ENCODE measurements at regions not wholly inside any gene's neighbourhood (a gene's known extent, or its start where the extent isn't known, plus 50 kb on each side); places are given as distances from the start of the nearest gene placed in this dataset.
"Not testable (repeated sequence)": the region's sequence is repeated elsewhere in the genome, so short reads cannot be mapped to it uniquely, and the experiment has no call there.

DNA sequence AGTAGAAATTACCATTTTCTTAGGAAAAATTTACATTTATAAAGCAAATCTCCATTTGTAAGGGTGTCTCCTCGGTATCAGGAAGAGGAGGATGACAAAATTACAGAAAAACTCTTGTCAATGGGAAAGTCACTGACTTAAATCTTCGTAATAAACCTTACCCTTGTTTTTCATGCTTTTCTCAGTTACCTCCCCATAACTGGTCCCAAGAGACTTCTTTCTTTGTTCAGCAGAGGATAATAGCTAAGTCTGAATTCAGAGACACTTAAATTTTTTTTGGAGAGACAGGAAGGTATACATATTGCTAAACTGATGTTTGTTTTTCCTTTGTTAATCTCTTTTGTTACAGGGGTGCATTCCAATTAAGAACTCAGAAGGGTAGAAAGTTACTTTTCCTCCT is 125.5 kb upstream of the JADE1 start:
- TF ChIP-seq CTCF (IDR thresholded peaks at IDR 0.05; ENCODE audit: low read depth, low read length, missing control alignments): no peak
- H3K4me3 ChIP-seq (replicated peaks; ENCODE audit: low read depth, low read length): no peak overlapping the region
- no peak for DNase-seq (ENCODE audit: extremely low read depth, low read depth)

DNA sequence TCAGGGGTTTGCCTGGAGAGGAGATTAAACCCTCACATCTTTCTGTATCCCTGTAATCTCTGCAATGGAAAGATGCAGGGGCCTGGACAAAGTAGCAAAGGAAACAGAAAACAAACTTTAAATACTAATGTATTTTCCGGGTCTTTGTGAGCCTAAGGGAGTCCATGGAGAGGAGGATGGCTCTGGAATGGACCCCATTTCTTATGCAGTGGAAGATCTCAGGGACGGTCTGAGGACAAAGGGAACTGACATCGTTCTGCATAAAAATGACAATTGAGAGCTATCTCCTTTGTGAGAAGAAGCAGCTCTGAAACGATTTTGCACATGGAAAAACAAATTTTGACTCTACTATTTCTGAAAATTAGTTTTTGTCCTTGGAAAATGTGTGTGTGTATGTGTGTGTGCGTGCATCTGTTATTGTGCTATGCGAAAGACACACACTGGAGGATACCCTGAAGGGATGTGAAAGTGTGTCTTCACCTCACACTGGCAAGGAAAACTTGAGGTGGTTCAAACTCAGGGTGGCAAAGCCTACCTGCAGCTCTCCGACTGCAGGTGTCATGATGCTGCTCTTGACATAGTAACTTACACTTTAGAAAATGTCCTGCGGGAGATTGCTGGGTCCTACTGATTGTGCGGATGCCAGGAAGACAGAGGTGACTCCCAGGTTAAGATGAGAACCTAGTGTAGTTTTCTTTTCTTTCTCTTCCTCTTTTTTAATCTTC is 126.4 kb upstream of the JADE1 start:
- H3K4me3 ChIP-seq (replicated peaks; ENCODE audit: low read depth, low read length): no peak overlapping the region
- no peak for DNase-seq (ENCODE audit: extremely low read depth, low read depth)
- TF ChIP-seq CTCF (IDR thresholded peaks at IDR 0.05; ENCODE audit: low read depth, low read length, missing control alignments): no peak

GRCh38 chr4:128676095-128676494 is 133.4 kb upstream of the JADE1 start:
- DNase-seq (ENCODE audit: extremely low read depth, low read depth): no peak
- TF ChIP-seq CTCF (IDR thresholded peaks at IDR 0.05; ENCODE audit: low read depth, low read length, missing control alignments): no peak
- H3K4me3 ChIP-seq (replicated peaks; ENCODE audit: low read depth, low read length): no peak overlapping the region

DNA sequence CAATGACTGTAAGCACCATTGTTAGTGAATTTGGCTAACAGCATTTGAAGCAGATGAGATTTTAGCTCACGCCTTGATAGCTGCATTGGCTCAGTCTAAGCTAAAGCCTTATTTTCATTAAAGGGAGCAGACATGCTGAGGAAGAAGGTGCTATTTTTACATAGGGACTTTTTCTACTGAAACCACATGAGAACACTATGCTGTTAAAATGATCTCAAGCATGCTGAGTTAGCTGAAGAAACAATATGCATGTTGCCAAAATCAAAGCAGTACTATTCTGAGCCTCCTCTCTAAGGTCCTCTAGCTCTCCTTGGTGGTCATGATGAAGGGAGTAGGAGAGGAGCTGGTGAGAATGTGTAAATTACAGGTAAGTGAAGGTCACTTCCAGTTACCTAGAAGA is 134.4 kb upstream of the JADE1 start:
- no peak for DNase-seq (ENCODE audit: extremely low read depth, low read depth)
- H3K4me3 ChIP-seq (replicated peaks; ENCODE audit: low read depth, low read length): no peak overlapping the region
- no peak for TF ChIP-seq CTCF (IDR thresholded peaks at IDR 0.05; ENCODE audit: low read depth, low read length, missing control alignments)

- DNase-seq (ENCODE audit: extremely low read depth, low read depth); H3K4me3 ChIP-seq (replicated peaks; ENCODE audit: low read depth, low read length): not testable (repeated sequence)
These were observed 136.3 kb upstream of the JADE1 start for GRCh38 chr4:128673159-128673558.

- DNase-seq (ENCODE audit: extremely low read depth, low read depth); H3K4me3 ChIP-seq (replicated peaks; ENCODE audit: low read depth, low read length): not testable (repeated sequence)
These were observed 136.9 kb upstream of the JADE1 start for GRCh38 chr4:128672596-128672995.

DNA sequence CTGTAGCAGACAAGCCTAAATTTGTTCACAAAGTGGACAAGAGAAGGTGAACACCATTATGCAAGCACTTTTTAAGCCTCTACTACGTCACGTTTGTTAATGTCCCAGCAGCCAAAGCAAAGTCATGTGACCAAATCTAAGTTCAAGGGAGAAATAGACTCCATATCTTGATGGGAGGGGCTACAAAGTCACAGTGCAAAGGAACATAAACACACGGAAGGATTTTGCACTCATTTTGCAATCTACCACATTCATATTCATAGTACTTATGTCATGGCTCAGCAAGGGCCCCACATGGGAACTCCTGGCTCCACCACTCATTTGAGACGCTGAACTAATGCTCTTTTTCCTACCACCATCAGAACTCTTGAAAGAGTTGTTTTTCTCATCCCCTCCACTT is 139.0 kb upstream of the JADE1 start:
- TF ChIP-seq CTCF (IDR thresholded peaks at IDR 0.05; ENCODE audit: low read depth, low read length, missing control alignments): no peak
- no peak overlapping the region for H3K4me3 ChIP-seq (replicated peaks; ENCODE audit: low read depth, low read length)
- no peak for DNase-seq (ENCODE audit: extremely low read depth, low read depth)

DNA sequence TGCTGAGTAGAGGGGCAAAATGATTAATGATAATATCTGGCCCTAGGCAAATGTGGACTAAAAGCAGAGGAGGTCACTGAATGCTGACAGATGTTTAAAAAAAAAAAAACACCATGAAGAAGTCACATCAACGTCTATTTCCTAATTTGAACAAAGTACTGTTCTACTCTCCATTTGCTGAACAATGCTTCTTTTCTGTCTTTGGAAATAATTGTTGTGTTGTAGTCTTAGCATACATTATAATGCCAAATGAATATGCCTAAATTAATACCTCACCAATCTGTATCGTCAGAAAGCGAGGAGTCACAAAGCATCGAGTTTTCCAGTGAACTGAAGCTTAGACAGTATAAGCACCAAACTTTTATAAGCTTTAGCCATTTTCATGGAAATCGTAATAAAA is 140.9 kb upstream of the JADE1 start:
- DNase-seq (ENCODE audit: extremely low read depth, low read depth): no peak
- no peak for TF ChIP-seq CTCF (IDR thresholded peaks at IDR 0.05; ENCODE audit: low read depth, low read length, missing control alignments)
- no peak overlapping the region for H3K4me3 ChIP-seq (replicated peaks; ENCODE audit: low read depth, low read length)

Data from HFF-Myc (cell line).